ENCODE measurements at regions not wholly inside any gene's neighbourhood (a gene's known extent, or its start where the extent isn't known, plus 50 kb on each side); places are given as distances from the start of the nearest gene placed in this dataset.

DNA sequence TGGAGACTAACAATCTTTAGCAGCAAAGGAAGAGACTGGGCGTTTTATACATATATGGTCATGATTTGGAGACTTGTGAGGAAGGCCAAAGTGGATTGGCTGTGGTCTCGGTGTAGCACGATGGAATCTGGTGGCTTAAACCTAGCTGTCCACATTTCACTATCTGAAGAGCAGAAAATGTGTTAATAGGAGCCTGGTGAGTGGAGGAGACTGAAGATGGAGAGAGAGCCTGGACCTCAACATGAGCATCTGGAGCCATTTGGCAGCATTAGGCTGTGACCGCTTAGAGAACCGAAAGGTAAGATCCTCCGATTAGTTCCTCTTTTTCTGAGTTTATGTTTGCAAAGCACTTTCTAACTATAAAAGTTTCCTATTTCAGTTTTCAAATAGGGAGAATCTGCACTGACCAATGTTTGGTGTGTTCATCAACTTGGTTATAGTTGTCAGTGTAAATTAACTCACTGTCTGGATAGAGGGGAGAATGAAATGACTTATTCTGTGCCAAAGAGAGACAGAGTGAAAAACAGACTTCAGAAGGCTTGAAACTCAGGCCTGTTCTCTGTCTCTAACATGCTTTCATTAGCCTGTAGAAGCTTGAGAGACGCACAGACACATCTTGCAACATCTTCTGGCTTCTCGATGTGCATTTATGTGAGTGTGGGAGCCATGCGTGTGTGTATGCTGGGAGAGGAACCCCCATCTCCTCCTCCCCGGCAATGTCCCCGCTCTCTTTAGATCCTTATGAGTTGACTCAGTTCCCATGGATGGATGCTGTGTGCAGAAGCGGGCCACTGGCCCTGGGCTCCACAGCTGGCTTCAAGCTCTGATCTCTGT is 244.7 kb upstream of the TBL1XR1 start:
- no peak overlapping the region for H3K4me3 ChIP-seq (ENCODE audit: low read depth, low read length)
- TF ChIP-seq, protein P1, sequence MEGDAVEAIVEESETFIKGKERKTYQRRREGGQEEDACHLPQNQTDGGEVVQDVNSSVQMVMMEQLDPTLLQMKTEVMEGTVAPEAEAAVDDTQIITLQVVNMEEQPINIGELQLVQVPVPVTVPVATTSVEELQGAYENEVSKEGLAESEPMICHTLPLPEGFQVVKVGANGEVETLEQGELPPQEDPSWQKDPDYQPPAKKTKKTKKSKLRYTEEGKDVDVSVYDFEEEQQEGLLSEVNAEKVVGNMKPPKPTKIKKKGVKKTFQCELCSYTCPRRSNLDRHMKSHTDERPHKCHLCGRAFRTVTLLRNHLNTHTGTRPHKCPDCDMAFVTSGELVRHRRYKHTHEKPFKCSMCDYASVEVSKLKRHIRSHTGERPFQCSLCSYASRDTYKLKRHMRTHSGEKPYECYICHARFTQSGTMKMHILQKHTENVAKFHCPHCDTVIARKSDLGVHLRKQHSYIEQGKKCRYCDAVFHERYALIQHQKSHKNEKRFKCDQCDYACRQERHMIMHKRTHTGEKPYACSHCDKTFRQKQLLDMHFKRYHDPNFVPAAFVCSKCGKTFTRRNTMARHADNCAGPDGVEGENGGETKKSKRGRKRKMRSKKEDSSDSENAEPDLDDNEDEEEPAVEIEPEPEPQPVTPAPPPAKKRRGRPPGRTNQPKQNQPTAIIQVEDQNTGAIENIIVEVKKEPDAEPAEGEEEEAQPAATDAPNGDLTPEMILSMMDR (IDR thresholded peaks at IDR 0.05; ENCODE audit: low read depth, low read length) = no peak

DNA sequence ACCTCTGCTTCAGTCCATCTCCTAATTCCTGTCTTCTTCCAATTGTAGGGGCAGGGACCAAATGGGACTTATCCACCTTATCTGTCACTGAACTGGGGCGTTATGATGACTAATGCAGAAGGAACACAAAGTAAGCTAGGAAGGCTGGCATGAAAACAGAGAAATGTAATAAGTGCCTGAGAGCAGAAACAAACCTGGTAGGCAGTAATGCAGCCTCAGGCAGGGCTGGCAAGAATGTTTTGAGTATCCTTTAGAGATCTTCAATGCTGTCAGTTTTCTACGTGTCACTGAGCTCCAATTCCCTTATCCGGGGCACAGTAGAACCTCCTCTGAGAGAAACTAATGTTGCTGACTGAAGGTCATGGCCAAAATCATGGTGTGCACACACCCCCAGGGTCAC is 246.2 kb upstream of the TBL1XR1 start:
- TF ChIP-seq, protein P1 (IDR thresholded peaks at IDR 0.05; ENCODE audit: low read depth, low read length) = no peak
- no peak overlapping the region for H3K4me3 ChIP-seq (ENCODE audit: low read depth, low read length)

GRCh38 chr3:177444696-177445095 is 247.4 kb upstream of the TBL1XR1 start:
- TF ChIP-seq, protein P1 (IDR thresholded peaks at IDR 0.05; ENCODE audit: low read depth, low read length) = no peak
- no peak overlapping the region for H3K4me3 ChIP-seq (ENCODE audit: low read depth, low read length)

- TF ChIP-seq, protein P1 (IDR thresholded peaks at IDR 0.05; ENCODE audit: low read depth, low read length) = no peak
- H3K4me3 ChIP-seq (ENCODE audit: low read depth, low read length) = no peak overlapping the region
Measured at GRCh38 chr3:177445549-177445948, 248.3 kb upstream of the TBL1XR1 start.

DNA sequence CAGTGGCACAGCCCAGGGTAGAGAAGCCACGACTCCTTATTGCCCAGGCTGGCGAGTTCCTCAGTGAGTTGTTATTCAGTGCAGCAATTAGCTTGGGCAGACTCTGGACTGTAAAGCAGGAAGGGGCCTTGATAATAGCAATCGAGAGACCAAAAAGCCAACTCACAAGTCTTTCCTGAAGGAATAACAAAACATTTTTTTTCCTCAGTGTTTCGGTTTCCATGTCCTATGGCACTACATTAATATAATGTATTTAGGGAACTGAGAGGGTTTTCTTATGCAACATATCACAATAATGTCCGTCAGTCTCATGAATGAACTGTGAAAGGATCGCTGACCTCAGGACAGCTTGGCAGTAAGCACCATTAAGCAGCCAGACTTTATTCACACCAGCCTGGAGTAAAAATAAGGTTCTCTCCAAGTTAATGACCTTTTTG is 248.9 kb upstream of the TBL1XR1 start:
- H3K4me3 ChIP-seq (ENCODE audit: low read depth, low read length) = no peak overlapping the region
- TF ChIP-seq, protein P1 (IDR thresholded peaks at IDR 0.05; ENCODE audit: low read depth, low read length) = no peak

DNA sequence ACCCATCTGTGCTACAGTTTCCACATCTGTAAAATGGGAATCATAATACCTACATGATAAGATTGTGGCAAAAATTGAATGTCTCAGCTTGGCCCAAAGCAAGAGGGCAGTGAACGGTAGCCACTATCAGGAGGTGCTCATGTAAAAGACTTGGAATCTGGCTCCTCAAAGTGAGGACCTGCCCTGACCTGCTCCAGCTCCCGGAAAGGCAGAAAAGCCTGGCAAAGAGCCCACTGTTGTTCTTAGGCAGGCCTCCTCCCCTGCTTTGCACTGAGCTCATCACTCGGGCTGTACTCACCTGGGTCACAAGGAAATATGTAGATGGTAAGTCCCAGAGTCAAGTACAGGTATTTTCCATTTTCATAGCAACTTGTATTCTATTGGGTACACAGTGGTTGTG is 250.7 kb upstream of the TBL1XR1 start:
- H3K4me3 ChIP-seq (ENCODE audit: low read depth, low read length) = no peak overlapping the region
- TF ChIP-seq, protein P1 (IDR thresholded peaks at IDR 0.05; ENCODE audit: low read depth, low read length) = no peak

GRCh38 chr3:177448987-177449359 is 251.7 kb upstream of the TBL1XR1 start:
- H3K4me3 ChIP-seq (ENCODE audit: low read depth, low read length) = no peak overlapping the region
- TF ChIP-seq, protein P1 (IDR thresholded peaks at IDR 0.05; ENCODE audit: low read depth, low read length) = no peak

All from WI38 (cell line).